SK-N-SH (cell line): ENCODE measurements at regions not wholly inside any gene's neighbourhood (a gene's known extent, or its start where the extent isn't known, plus 50 kb on each side); places are given as distances from the start of the nearest gene placed in this dataset.

Experiments
- GABPA ChIP-seq: IDR thresholded peaks from 2 replicates; pipeline ENCODE4 v1.4.0; 2012; ENCODE audit warnings: low read depth, mild to moderate bottlenecking
- USF1 ChIP-seq: IDR thresholded peaks from 2 replicates; pipeline ENCODE4 v1.4.0; 2012; ENCODE audit warnings: low read depth, borderline replicate concordance

GRCh38 chr4:110799211-110799610 is 176.3 kb upstream of the PITX2 start:
- no peak for TF ChIP-seq GABPA
- no peak for TF ChIP-seq USF1
